NCI-H2196 (cell line): ENCODE measurements at regions not wholly inside any gene's neighbourhood (a gene's known extent, or its start where the extent isn't known, plus 50 kb on each side); places are given as distances from the start of the nearest gene placed in this dataset.

Source experiments
- DNase-seq: peaks from one replicate; lab custom pipeline; 2025; ENCODE audit not compliant: unreplicated experiment; lab: John Stamatoyannopoulos, UW

GRCh38 chr13:22569811-22570210, 611.0 kb upstream of the SGCG start:
- DNase-seq: no peak

GRCh38 chr13:22589880-22590279, 590.9 kb upstream of the SGCG start:
- DNase-seq: no peak

- no peak for DNase-seq
Observed at GRCh38 chr13:22592515-22592914, 588.3 kb upstream of the SGCG start.

- DNase-seq: no peak
Observed at GRCh38 chr13:22594041-22594440, 586.7 kb upstream of the SGCG start.

- DNase-seq: no peak
Observed at GRCh38 chr13:22596171-22596863, 584.5 kb upstream of the SGCG start.

GRCh38 chr13:22599156-22599555, 581.6 kb upstream of the SGCG start:
- DNase-seq: no peak

- DNase-seq: no peak
Observed at GRCh38 chr13:22618002-22618401, 562.8 kb upstream of the SGCG start.

- DNase-seq: no peak
Observed at GRCh38 chr13:22625691-22626090, 555.1 kb upstream of the SGCG start.

- no peak for DNase-seq
Observed at GRCh38 chr13:22629374-22629773, 551.4 kb upstream of the SGCG start.

- no peak for DNase-seq
Observed at GRCh38 chr13:22642088-22642487, 538.7 kb upstream of the SGCG start.

- no peak for DNase-seq
Observed at GRCh38 chr13:22644941-22645340, 535.8 kb upstream of the SGCG start.

- no peak for DNase-seq
Observed at GRCh38 chr13:22647156-22647850, 533.5 kb upstream of the SGCG start.

- DNase-seq: no peak
Observed at GRCh38 chr13:22648320-22648801, 532.4 kb upstream of the SGCG start.

- DNase-seq: no peak
Observed at GRCh38 chr13:22652796-22653195, 528.0 kb upstream of the SGCG start.

GRCh38 chr13:22653866-22654265, 526.9 kb upstream of the SGCG start:
- DNase-seq: no peak

GRCh38 chr13:22655106-22655852, 525.5 kb upstream of the SGCG start:
- DNase-seq: no peak

- DNase-seq: no peak
Observed at GRCh38 chr13:22662771-22663170, 518.0 kb upstream of the SGCG start.

GRCh38 chr13:22665506-22665905, 515.3 kb upstream of the SGCG start:
- peak; percentile 2 for DNase-seq

GRCh38 chr13:22690756-22691155, 490.0 kb upstream of the SGCG start:
- no peak for DNase-seq

GRCh38 chr13:22693691-22694090, 487.1 kb upstream of the SGCG start:
- no peak for DNase-seq

- DNase-seq: no peak
Observed at GRCh38 chr13:22696433-22696832, 484.3 kb upstream of the SGCG start.

- DNase-seq: no peak
Observed at GRCh38 chr13:22698467-22698866, 482.3 kb upstream of the SGCG start.
